ENCODE measurements at regions not wholly inside any gene's neighbourhood (a gene's known extent, or its start where the extent isn't known, plus 50 kb on each side); places are given as distances from the start of the nearest gene placed in this dataset.
"Not testable (repeated sequence)": the region's sequence is repeated elsewhere in the genome, so short reads cannot be mapped to it uniquely, and the experiment has no call there.

GRCh38 chr2:36302911-36303310, 52.7 kb upstream of the CRIM1 start:
- H3K27me3 Mint-ChIP-seq = no peaks in the 10 kb centered on the region
- H3K36me3 Mint-ChIP-seq (ENCODE audit: low read depth) = no peaks in the 10 kb centered on the region
- no peaks in the 10 kb centered on the region for H3K4me1 Mint-ChIP-seq (ENCODE audit: low read depth)
- intact Hi-C loops (cut with micrococcal nuclease) = no loop called here
- H3K4me3 Mint-ChIP-seq = no peak overlapping the region
- H3K27ac Mint-ChIP-seq = no peak overlapping the region
- H3K9me3 Mint-ChIP-seq = peaks cover 9% of the 10 kb centered on the region

DNA sequence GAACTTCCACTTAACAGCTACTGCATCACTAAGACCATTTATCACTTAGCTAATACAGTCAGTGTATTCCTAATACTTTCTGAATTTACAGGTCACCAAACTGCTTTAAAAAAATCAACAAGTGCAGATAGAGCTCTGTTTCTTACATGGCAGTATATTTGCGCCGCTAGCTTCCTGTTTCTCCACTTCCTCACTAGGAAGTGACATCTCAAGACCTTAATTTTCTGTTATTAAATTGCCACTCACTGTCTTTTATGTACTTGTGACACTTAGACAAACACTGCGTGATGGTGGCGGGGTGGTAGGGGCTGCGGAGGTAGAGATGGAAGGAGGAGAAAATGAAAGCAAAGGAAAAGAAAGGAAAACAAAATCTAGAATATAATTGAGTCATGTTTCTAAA, 53.7 kb upstream of the CRIM1 start:
- Mint-ChIP-seq H3K4me1 (ENCODE audit: low read depth) (no peaks in the 10 kb centered on the region), H3K4me3 (no peak overlapping the region), H3K36me3 (ENCODE audit: low read depth) (no peaks in the 10 kb centered on the region), H3K27ac (no peak overlapping the region), H3K9me3 (peaks cover 9% of the 10 kb centered on the region), H3K27me3 (no peaks in the 10 kb centered on the region)
- intact Hi-C loops (cut with micrococcal nuclease) = no loop called here

DNA sequence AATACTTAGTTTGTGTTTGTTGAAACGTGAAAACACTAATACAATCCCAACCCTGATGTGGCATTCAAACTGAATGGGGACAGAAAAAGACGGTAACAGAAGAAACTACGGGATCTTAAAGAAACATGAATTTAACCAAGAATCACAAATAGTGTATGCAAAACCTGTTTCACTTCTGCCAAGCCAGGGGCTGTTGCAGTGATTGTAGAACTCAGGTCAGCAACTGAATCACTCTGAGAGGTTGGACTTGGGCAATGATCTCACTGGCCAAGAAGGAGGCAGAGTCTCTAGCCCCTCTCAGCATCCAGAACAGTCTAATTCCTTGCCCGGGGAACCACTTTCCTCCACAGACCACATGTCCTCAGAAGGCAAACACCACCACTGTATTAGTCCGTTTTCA, 54.9 kb upstream of the CRIM1 start:
- intact Hi-C loops (cut with micrococcal nuclease) = no loop called here
- H3K4me1 Mint-ChIP-seq (ENCODE audit: low read depth) = no peaks in the 10 kb centered on the region
- H3K27ac Mint-ChIP-seq = no peak overlapping the region
- H3K9me3 Mint-ChIP-seq = peaks cover 9% of the 10 kb centered on the region
- no peaks in the 10 kb centered on the region for H3K36me3 Mint-ChIP-seq (ENCODE audit: low read depth)
- H3K27me3 Mint-ChIP-seq = no peaks in the 10 kb centered on the region
- no peak overlapping the region for H3K4me3 Mint-ChIP-seq

DNA sequence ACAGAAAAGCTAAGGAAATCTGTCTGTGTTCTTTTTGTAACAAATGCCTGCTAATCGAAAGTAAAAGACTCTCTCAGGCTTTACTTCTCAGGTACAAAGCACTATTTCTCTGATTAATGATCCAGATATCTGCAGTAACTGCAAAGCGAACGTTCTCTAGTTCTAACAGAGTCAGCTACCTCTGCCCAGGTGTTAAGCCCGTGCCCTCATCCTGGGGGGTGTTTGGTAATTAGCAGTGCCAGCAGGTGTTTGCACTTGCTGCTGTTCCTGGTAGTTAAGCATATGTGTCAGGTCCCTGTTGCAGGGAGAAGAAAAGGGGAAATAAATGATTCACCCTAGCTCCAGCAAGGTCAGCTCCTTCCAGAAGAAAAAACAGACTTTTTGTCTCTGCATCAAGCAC, 58.8 kb upstream of the CRIM1 start:
- Mint-ChIP-seq H3K36me3 (ENCODE audit: low read depth) (no peaks in the 10 kb centered on the region), H3K27me3 (no peaks in the 10 kb centered on the region), H3K4me1 (ENCODE audit: low read depth) (no peaks in the 10 kb centered on the region), H3K9me3 (peaks cover 3% of the 10 kb centered on the region), H3K4me3 (no peak overlapping the region), H3K27ac (no peak overlapping the region)
- intact Hi-C loops (cut with micrococcal nuclease) = no loop called here

- Mint-ChIP-seq H3K4me3 (no peak overlapping the region), H3K36me3 (ENCODE audit: low read depth) (no peaks in the 10 kb centered on the region)
- intact Hi-C loops (cut with micrococcal nuclease) = no loop called here
Observed at GRCh38 chr2:36294316-36294721, 61.3 kb upstream of the CRIM1 start.

DNA sequence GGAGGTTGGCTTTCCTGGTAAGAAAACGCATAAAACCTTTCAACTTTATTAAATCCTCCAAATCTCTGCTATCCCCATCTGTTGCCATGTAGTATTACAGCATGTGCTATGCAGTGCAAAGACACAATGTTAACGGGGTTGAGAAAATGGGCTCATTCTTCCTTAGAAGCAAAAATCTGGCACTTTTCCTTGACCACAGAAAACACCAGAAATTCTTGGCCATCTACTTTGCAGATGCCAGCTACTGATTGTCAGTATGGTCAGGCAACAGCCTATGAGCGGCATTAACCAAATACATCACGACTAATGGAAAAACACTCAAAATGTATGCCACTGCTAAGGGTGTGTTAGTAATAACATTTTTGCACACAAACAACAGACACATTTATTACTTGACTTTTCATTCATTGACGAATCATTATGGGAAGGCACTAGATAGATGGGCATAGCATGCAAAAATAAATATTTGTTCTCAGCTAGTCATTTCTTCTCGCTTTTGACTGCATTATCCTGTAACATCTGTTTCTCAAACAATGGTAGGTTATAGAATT, 65.2 kb upstream of the CRIM1 start:
- H3K4me3 Mint-ChIP-seq = no peak overlapping the region
- H3K4me1 Mint-ChIP-seq (ENCODE audit: low read depth) = no peaks in the 10 kb centered on the region
- no peaks in the 10 kb centered on the region for H3K9me3 Mint-ChIP-seq
- H3K27ac Mint-ChIP-seq = no peak overlapping the region
- intact Hi-C loops (cut with micrococcal nuclease) = no loop called here
- H3K27me3 Mint-ChIP-seq = no peaks in the 10 kb centered on the region
- no peaks in the 10 kb centered on the region for H3K36me3 Mint-ChIP-seq (ENCODE audit: low read depth)

More at GRCh38 chr2:36294316-36294721, 61.3 kb upstream of the CRIM1 start:
- Mint-ChIP-seq H3K4me1 (ENCODE audit: low read depth) (no peaks in the 10 kb centered on the region), H3K27me3 (no peaks in the 10 kb centered on the region), H3K9me3 (no peaks in the 10 kb centered on the region), H3K27ac (no peak overlapping the region)

- no peak overlapping the region for H3K27ac Mint-ChIP-seq
- no peaks in the 10 kb centered on the region for H3K9me3 Mint-ChIP-seq
- no peaks in the 10 kb centered on the region for H3K36me3 Mint-ChIP-seq (ENCODE audit: low read depth)
- no peak overlapping the region for H3K4me3 Mint-ChIP-seq
- H3K4me1 Mint-ChIP-seq (ENCODE audit: low read depth) = no peaks in the 10 kb centered on the region
- intact Hi-C loops (cut with micrococcal nuclease) = no loop called here
- no peaks in the 10 kb centered on the region for H3K27me3 Mint-ChIP-seq
Observed at GRCh38 chr2:36289731-36290130, 65.8 kb upstream of the CRIM1 start.

- H3K27me3 Mint-ChIP-seq = no peaks in the 10 kb centered on the region
Observed at GRCh38 chr2:36287363-36288275, 68.0 kb upstream of the CRIM1 start.

DNA sequence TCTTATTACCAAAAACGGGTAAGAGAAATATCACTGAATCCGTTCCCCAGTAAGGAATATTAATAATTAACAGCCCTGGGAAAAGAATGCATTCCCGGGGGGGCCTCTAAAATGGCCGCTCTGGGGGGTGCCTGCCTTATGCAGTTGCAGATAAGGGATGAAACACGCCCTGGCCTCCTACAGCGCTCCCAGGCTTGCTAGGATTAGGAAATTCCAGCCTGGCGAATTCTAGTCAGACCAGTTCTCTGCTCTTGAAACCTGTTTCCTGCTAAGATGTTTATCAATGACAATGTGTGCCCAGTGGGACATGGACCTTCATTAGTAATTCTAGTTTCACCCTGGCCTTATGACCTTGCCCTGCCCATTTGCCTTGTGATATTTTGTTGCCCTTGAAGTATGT, 76.1 kb upstream of the CRIM1 start:
- H3K36me3 Mint-ChIP-seq (ENCODE audit: low read depth); intact Hi-C loops (cut with micrococcal nuclease); H3K4me1 Mint-ChIP-seq (ENCODE audit: low read depth); H3K27ac Mint-ChIP-seq; H3K4me3 Mint-ChIP-seq; H3K27me3 Mint-ChIP-seq: not testable (repeated sequence)
- peaks cover 33% of the 10 kb centered on the region for H3K9me3 Mint-ChIP-seq

More at GRCh38 chr2:36287363-36288275, 68.0 kb upstream of the CRIM1 start:
- H3K4me1 Mint-ChIP-seq (ENCODE audit: low read depth) = no peaks in the 10 kb centered on the region
- intact Hi-C loops (cut with micrococcal nuclease) = no loop called here
- no peaks in the 10 kb centered on the region for H3K36me3 Mint-ChIP-seq (ENCODE audit: low read depth)
- no peak overlapping the region for H3K4me3 Mint-ChIP-seq
- no peak overlapping the region for H3K27ac Mint-ChIP-seq
- no peaks in the 10 kb centered on the region for H3K9me3 Mint-ChIP-seq

DNA sequence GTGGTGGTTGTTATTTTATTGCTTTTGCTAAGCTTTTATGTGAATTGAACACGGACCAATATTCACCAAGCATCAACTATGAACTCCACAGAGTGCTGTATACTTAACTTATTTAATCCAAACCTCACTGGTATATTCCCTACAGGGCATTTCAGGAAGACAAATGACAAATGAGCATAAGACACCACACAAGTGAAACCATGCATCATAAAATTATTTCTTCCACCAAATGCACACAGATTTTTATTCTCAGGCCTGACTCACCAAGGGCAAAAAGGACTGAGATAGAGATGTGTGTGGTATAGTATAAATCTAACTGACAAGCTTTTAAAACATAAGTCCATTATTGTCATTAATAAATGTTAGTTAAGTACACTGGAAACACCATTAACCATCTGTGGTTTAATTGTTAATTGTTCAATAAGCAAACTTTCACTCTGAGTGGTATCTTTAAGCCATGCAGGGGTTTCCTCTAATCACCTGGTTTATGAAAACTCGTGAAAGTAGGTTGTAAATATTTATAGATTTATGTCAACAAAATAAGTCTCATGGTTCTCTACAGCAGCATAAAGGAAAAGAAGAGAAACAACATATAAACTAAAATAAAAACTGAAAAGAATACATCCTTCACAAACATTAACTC, 77.6 kb upstream of the CRIM1 start:
- Mint-ChIP-seq H3K27ac (no peak overlapping the region), H3K27me3 (no peaks in the 10 kb centered on the region), H3K36me3 (ENCODE audit: low read depth) (no peaks in the 10 kb centered on the region), H3K9me3 (peaks cover 33% of the 10 kb centered on the region), H3K4me3 (no peak overlapping the region), H3K4me1 (ENCODE audit: low read depth) (no peaks in the 10 kb centered on the region)
- intact Hi-C loops (cut with micrococcal nuclease) = no loop called here

GRCh38 chr2:36277146-36277808, 78.3 kb upstream of the CRIM1 start:
- intact Hi-C loops (cut with micrococcal nuclease) = no loop called here
- H3K4me1 Mint-ChIP-seq (ENCODE audit: low read depth) = no peaks in the 10 kb centered on the region
- no peak overlapping the region for H3K27ac Mint-ChIP-seq
- peaks cover 30% of the 10 kb centered on the region for H3K9me3 Mint-ChIP-seq
- H3K36me3 Mint-ChIP-seq (ENCODE audit: low read depth) = no peaks in the 10 kb centered on the region
- H3K4me3 Mint-ChIP-seq = no peak overlapping the region
- H3K27me3 Mint-ChIP-seq = no peaks in the 10 kb centered on the region

DNA sequence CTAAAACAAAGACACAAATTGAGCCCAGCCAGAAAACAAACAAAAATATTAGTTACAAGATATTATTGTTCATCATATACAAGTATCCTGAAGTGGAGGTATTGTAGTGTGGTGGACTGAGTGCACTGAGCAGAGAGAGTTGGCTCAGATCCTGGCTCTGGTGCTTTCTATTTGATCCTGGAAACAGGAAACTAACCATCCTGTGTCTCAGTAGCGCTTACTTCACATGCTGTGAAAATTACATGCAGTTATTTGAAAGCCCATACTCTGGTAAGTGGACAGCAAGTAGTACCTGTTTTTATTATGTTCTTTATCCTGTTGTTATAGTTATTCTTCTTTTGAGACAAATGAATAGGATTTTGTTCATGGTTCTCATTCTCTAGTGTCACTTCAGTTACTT, 84.3 kb upstream of the CRIM1 start:
- H3K27me3 Mint-ChIP-seq = no peaks in the 10 kb centered on the region
- no peaks in the 10 kb centered on the region for H3K4me1 Mint-ChIP-seq (ENCODE audit: low read depth)
- intact Hi-C loops (cut with micrococcal nuclease) = no loop called here
- no peak overlapping the region for H3K4me3 Mint-ChIP-seq
- H3K9me3 Mint-ChIP-seq = peaks cover 14% of the 10 kb centered on the region
- no peak overlapping the region for H3K27ac Mint-ChIP-seq
- no peaks in the 10 kb centered on the region for H3K36me3 Mint-ChIP-seq (ENCODE audit: low read depth)

DNA sequence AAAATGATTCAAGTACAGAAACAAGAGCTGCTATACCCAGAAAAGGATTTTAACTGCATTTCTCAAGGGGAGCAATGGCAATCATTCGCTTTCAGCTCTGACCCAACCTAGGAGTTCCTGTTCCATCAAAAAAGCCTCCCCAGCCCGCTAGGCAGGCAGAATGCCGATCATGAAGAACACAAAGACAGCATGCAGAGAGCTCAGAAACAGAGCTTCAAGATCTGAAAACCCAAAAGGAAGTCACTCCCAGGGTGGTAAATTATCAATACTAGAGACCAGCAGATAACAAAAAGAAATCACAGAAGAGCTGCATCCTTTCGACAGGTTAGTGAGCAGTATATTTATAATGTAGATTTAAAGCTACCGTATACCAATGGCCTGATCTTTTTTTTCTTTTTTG, 84.8 kb upstream of the CRIM1 start:
- H3K9me3 Mint-ChIP-seq = peaks cover 18% of the 10 kb centered on the region
- no peak overlapping the region for H3K27ac Mint-ChIP-seq
- intact Hi-C loops (cut with micrococcal nuclease) = no loop called here
- no peaks in the 10 kb centered on the region for H3K4me1 Mint-ChIP-seq (ENCODE audit: low read depth)
- H3K36me3 Mint-ChIP-seq (ENCODE audit: low read depth) = no peaks in the 10 kb centered on the region
- H3K4me3 Mint-ChIP-seq = no peak overlapping the region
- H3K27me3 Mint-ChIP-seq = no peaks in the 10 kb centered on the region

- no peak overlapping the region for H3K4me3 Mint-ChIP-seq
- H3K27ac Mint-ChIP-seq = no peak overlapping the region
- H3K9me3 Mint-ChIP-seq = peaks cover 18% of the 10 kb centered on the region
- no peaks in the 10 kb centered on the region for H3K27me3 Mint-ChIP-seq
- no peaks in the 10 kb centered on the region for H3K4me1 Mint-ChIP-seq (ENCODE audit: low read depth)
- H3K36me3 Mint-ChIP-seq (ENCODE audit: low read depth) = no peaks in the 10 kb centered on the region
- intact Hi-C loops (cut with micrococcal nuclease) = no loop called here
Observed at GRCh38 chr2:36267194-36267593, 88.4 kb upstream of the CRIM1 start.

Data from dendritic cell treated with granulocyte-macrophage colony-stimulating factor and Interleukin-4, amounts not matched to agents 40 ng/mL and 50 ng/mL, for 4 days (primary cell).